Stimulated activated CD8-positive, alpha-beta memory T cell treated with anti-CD3 and anti-CD28 coated beads, Interleukin-4, amount 100 ng/mL, for 24 hours (primary cell): ENCODE measurements at regions not wholly inside any gene's neighbourhood (a gene's known extent, or its start where the extent isn't known, plus 50 kb on each side); places are given as distances from the start of the nearest gene placed in this dataset.

Experiments
- DNase-seq: peaks from one replicate; pipeline ENCODE4 v3.0.0-alpha.2; 2020; ENCODE audit warnings: low read depth

GRCh38 chr4:129420637-129421036, 324.7 kb downstream of the C4orf33 start:
- no peak for DNase-seq

- DNase-seq: no peak
These were observed 326.3 kb downstream of the C4orf33 start for GRCh38 chr4:129422277-129422676.

- no peak for DNase-seq
These were observed 332.5 kb downstream of the C4orf33 start for GRCh38 chr4:129428454-129428853.

GRCh38 chr4:129429581-129430320, 333.8 kb downstream of the C4orf33 start:
- DNase-seq: no peak

- DNase-seq: no peak
These were observed 341.4 kb downstream of the C4orf33 start for GRCh38 chr4:129437347-129437746.

DNA sequence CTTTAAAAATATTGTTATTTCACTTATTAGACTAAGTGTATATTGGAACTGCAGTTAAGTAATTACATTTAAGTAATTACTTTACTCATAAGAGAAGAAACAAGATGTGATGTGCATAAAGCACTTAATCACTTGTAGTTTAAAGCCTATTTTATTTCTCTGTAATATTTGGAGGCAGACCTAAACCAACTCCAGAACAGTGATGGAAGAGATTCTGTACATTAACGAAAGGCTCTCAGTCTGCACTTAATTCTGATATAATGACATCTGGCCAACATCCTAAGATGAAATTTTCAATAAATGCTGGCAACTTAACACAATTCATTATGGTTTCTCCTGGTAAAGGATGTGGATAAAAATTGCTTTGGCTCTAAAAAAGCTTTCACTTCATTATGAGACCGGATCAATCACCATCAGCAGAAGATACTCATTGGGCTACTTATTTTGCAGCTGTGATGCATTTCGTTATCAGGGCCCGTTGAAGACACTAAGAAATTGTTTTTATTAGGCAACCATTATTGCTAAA, 342.6 kb downstream of the C4orf33 start:
- DNase-seq: no peak

DNA sequence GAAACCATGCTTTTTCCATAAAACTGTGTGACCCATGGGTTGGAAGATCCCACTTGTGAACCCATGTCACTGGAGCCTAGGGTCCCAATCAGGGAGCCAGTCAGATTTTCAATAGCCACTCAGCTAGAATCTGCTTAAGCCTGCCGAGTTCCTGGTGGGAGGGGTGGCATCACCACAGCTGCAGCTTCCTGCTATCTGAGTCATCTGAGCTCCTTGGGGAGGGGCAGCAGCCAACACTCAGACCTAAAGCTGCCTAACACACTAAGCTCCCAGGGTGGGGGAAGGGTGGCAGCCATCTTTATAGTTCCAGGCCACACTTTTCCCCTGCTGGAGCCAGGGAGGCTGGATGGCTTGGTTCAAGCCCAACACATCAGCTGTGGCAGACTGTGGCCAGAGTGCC, 350.1 kb downstream of the C4orf33 start:
- no peak for DNase-seq

GRCh38 chr4:129453524-129454200, 357.7 kb downstream of the C4orf33 start:
- no peak for DNase-seq

DNA sequence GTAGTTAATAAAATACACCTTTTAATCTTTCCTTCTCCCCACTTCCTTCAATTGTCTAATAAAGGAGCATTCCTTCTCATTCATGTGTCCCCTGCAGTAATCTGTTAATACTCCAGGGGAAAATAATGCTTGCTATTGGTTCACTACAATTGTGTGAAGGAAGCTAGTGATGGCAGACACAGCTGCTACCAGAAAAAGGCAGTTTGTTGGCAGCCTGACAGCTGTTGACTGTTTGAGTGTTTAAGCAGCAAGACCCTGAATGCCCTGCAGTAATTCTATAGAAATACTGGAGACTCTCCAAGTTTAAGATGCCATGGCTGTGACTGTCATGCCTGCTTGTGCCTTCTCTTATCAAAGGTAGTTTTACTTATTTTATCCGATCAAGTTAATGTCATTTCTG, 359.5 kb downstream of the C4orf33 start:
- DNase-seq: no peak

DNA sequence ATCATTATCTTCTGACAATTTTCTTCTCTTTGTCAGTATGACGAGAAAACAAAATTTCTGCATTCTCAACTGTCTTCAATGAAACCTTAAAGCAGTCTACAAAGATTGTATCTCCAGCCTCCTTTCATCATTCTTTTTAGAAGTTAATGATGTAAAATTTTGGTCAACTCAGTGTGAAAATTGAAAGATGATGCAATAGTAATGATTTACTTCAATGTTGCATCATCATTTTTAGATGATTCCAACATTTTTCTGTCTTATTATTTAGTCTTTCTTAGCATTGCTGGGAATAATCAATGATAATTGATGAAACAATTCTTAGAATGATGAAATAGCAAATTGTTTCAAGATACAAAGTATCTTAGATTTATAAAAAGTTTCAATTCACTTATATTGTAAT, 372.7 kb downstream of the C4orf33 start:
- no peak for DNase-seq

DNA sequence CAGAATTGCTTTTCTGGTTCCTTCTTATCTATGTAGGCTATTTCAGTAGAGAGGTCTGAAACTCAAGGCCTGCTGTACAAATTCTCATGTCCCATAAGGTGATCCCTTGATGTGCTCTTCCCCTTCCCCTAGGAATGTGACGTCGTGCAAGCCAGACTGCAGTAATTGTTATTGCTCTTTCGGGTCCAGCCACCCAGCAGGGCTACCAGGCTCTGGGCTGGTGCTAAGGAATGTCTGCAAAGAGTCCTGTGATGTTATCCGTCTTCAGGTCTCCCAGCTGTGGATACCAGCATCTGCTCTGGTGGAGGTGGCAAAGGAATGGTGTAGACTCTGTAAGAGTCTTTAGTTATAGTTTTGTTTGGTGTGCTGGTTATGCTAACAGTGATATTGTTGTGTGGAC, 378.7 kb downstream of the C4orf33 start:
- DNase-seq: no peak

DNA sequence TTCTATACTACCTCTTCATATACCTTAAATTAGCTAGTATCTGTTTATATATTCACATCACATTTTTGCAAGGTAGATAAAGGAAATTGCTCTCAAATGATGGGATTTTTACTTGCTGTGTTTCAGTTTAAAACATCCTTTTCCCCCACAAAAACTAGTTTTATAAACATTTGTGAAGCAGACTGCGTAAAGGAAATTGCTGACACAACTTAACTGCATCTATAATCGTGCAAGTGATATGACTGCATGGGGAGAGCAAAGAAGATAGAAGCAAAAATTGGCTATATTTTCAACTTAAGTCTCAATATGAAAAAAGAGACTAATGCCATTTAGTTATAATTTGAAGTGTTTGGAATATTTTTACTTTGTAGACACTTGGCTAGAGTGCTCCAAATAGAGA, 385.2 kb downstream of the C4orf33 start:
- DNase-seq: no peak

DNA sequence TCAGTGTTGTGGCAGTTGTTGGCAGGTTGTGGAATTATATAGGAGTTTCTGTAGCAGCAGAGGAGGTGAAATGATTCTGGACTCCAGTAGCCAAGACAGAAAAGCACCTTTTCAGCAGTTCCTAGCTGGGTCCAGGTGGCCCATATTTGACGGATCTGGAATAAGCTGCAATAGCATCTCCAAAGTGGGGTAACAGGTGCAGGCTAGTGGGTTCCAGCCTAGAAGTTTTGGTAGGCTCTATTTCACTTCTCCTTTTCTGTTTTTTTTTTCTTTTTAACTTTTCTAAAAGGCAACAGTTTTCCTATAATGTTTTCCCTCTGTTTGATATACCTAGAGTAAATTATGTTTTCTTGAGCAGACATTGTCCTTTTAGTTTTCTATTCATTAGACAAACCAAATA, 392.5 kb downstream of the C4orf33 start:
- no peak for DNase-seq

DNA sequence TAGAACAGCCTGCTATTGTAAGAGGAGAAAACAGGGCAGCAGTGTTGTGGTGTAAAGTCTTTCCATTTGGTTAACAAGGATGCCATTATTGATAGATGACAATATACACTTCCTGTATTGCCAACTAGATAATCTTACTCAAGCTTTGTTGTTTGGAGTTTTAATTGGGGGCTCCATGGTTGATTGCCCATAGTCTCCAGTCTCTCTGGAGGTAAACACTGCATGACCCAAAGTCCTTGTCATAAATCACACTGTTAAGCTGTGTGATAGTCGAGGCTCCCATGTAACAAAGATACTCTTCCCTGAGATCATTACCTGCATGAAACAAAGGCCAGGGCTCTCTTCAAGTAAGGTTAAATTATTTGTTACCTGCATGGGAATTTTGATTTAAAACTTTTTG, 394.6 kb downstream of the C4orf33 start:
- no peak for DNase-seq

- DNase-seq: no peak
These were observed 402.7 kb downstream of the C4orf33 start for GRCh38 chr4:129498626-129499025.

DNA sequence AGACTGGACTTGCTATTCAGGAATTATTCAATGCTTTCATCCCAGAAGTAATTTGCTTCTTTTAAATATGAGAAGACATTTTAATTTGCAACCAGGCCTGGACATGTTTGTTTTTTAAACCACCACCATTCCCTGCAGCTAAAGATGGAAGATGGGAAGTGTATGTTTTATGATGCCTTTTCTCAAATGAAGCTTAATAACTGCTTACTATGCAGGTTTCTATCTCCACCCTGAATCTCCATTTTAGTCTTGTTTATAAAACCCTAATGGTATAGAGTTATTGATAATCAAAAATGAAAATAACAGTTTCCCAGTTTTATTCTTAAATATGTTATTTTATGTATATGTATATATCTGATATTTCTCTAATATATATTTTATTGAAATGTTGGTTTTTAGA, 418.9 kb downstream of the C4orf33 start:
- DNase-seq: no peak

- no peak for DNase-seq
These were observed 419.4 kb downstream of the C4orf33 start for GRCh38 chr4:129515356-129515755.

- no peak for DNase-seq
These were observed 430.9 kb downstream of the C4orf33 start for GRCh38 chr4:129526812-129527211.

GRCh38 chr4:129531253-129531652, 435.3 kb downstream of the C4orf33 start:
- DNase-seq: no peak

GRCh38 chr4:129532573-129532972, 436.6 kb downstream of the C4orf33 start:
- DNase-seq: no peak

- DNase-seq: no peak
These were observed 447.3 kb downstream of the C4orf33 start for GRCh38 chr4:129543299-129543698.

DNA sequence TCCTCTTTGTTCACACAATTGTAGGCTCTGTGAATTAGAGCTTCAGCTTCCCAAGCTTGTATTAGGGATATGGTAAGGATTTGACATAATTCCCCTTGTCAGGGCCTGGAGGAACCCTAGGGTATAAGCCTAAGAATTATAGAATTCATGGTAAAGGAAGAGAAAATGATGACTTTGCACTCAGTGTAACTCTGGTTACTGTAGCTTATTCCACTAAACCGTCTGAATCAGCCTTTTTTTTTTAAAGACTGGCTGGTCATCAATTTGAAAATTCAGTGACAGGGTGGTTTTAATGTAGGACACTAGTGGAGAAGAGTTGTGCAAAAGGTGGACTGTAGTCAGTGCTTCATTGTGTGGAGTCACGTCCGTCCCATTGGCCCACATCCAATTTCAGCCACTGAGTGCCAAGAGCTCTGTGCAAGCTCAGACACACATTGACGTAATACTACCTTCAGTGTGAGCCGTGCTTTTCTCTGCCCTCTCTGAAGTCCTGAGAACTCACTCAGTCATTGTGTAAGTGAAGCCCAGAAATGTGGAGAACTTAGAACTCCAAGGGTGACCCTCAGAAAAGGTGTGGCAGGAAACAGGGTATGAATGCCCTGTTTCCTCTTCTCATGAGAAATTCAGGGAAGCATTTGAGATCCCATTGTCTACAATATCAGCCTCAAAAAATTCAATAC, 449.8 kb downstream of the C4orf33 start:
- DNase-seq: no peak

- no peak for DNase-seq
These were observed 450.6 kb downstream of the C4orf33 start for GRCh38 chr4:129546531-129546930.
